GM13976 (cell line): ENCODE measurements at regions not wholly inside any gene's neighbourhood (a gene's known extent, or its start where the extent isn't known, plus 50 kb on each side); places are given as distances from the start of the nearest gene placed in this dataset.

Experiments used
- DNase-seq: peaks from one replicate; pipeline ENCODE4 v3.0.0; 2012; ENCODE audit warnings: low spot score
- CTCF ChIP-seq: IDR thresholded peaks from 2 replicates; pipeline ENCODE4 v1.5.1; 2012; ENCODE audit warnings: borderline replicate concordance, mild to moderate bottlenecking; ENCODE audit not compliant: insufficient read depth; ENCODE audit errors: extremely low read depth, missing control alignments, control extremely low read depth
- in situ Hi-C: fragments of 300-500 bp; cut with MboI; formaldehyde crosslinking; loops from one replicate; pipeline ENCODE4 v1.12.0; 2022; ENCODE audit warnings: low sequenced_read_pairs, mixed read lengths, inconsistent platforms; ENCODE audit not compliant: unreplicated experiment

- TF ChIP-seq CTCF = no peak
- in situ Hi-C loops = no loop called here
- DNase-seq = no peak
These were observed 699.8 kb downstream of the PTPRU start for GRCh38 chr1:29936031-29936544.

GRCh38 chr1:29934255-29934772 is 698.0 kb downstream of the PTPRU start:
- DNase-seq = no peak
- in situ Hi-C loops = no loop called here

GRCh38 chr1:29933067-29933466 is 696.7 kb downstream of the PTPRU start:
- no peak for DNase-seq
- TF ChIP-seq CTCF = no peak
- in situ Hi-C loops = no loop called here

More at GRCh38 chr1:29934255-29934772, 698.0 kb downstream of the PTPRU start:
- TF ChIP-seq CTCF = no peak

DNA sequence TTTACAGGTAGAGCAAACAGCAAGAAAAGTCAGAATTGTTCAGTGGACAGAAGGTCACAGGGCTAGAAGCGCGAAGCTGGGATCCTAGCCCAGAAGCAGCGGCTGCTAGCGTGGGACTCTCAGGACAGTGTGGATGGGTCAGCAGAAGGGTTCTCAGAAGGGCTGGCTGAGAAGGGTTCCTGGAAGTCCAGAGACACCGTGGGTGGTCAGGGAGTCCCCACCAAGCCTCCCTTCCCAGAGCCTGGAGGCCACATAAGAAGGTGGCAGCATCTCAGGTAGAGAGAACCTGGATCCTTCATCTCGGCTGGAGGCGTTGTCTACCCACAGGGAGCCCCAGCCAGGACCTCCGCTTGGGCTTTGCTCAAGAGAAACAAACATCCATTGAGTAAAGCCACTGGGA is 696.3 kb downstream of the PTPRU start:
- no peak for TF ChIP-seq CTCF
- in situ Hi-C loops = no loop called here
- no peak for DNase-seq

- DNase-seq = no peak
- in situ Hi-C loops = no loop called here
- no peak for TF ChIP-seq CTCF
These were observed 695.3 kb downstream of the PTPRU start for GRCh38 chr1:29931477-29932175.

DNA sequence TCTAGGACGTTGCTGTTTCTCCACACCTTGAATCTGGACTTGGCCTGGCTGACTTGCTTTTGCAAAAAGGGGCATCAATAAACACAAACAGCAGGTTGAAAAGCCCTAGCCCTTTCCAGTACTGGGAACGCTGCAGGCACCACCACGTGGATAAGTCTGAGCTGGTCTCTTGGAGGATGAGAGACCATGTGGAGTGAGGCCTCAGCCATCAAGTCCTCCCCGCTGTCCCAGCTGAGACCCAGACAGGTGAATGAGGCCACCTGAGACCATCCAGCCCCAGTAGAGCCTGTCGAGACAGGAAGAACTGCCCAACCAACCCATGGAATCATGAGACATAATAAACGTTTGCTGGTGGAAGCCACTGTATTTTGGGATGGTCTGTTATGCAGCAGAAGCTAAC is 688.7 kb downstream of the PTPRU start:
- in situ Hi-C loops = no loop called here
- DNase-seq = no peak
- no peak for TF ChIP-seq CTCF

DNA sequence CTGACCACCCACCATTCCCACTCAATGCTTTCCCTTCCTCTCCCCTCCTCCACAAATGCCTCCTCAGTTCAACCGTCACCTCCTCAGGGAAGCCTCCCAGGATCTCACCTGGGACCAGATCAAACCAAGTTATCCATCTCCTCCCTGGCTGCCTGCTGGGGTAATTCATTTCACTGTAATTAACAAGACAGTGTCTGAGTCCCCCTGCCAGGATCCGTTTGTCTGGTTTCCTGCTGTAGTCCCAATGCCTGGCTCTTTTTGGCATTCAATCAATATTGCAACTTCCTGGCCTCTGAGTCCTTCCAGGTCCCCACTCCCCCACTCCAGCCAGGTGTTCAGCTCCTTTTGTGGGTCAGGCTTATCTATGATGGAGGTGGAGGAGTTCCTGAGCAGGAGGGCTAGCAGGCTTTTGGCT is 687.7 kb downstream of the PTPRU start:
- no peak for DNase-seq
- TF ChIP-seq CTCF = no peak
- in situ Hi-C loops = no loop called here
